Endothelial cell of hepatic sinusoid (primary cell): ENCODE measurements at regions not wholly inside any gene's neighbourhood (a gene's known extent, or its start where the extent isn't known, plus 50 kb on each side); places are given as distances from the start of the nearest gene placed in this dataset.
"Not testable (repeated sequence)": the region's sequence is repeated elsewhere in the genome, so short reads cannot be mapped to it uniquely, and the experiment has no call there.

ENCODE experiments used
- in situ Hi-C: cut with HindIII; loops from 2 replicates; pipeline ENCODE4 v1.10.0; 2017; ENCODE audit warnings: low sequenced_read_pairs

DNA sequence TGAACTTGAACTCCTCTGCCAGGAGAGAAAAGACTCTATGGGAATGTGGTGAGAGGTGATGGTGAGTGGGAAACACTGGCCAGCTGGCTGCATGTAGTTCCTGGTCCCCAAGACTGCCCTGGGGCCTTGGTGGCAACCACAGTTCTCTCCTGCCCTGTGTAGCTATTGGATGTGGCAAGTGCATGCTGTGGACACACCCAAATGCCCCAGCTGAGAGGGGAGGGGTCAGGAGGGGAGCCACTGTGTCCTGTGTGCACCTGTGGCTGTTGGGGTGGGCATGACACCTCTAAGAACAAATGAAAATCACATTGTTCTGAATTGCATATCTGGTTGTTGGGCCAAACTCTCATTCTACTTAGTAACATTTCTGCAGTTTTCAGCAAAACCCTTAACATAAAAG lies 409.6 kb downstream of the NSUN3 start:
- in situ Hi-C loops = no loop called here

DNA sequence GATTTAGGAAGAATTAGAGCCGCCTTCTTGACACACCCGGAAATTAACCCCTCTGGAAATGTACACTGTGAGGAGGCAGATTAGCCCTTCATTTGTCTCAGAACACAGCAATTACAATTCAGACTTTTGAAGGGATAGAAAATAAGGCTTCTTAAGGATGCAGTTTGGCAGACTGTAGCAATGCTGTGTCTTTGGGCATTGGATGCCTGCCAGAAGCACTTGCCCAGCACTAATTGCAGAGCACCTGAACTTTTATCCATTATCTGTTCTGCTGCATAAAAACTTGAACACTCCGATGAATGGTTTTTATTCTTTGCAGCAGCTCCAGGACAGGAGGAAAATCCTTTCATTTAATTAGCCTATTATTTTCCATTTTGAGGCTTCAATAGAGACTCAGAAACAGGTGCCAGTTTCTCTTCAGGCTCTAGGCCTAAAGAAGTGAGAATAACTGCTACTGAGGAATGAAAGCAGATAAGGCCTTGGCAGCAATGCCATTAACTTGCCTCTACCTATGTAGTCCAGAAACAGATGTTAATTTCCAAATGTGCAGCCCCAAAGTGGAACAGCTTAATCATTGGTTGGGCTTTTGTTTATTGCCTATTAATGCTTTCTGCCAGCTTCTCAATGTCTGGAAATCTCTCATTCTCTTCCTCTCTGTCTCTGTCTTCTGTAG lies 418.5 kb downstream of the NSUN3 start:
- in situ Hi-C loops = no loop called here

DNA sequence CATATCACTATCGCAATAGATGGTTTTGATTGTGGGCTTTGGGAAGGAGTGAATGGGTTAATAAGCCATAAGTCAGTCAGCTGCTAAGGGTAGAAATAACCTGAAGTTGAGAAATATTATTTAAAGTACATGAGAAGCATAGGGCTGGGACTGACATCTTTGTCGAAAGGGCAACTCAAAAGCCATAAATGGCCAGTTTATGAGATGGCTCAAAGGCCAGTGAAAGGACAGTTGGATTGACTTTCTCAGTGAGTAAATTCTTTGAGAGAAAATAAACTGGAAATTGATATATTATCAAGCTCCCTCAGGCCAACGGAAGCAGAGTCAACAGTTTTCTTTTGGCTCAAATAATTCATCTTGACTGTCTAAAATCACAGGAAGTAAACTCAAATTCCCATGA lies 419.8 kb downstream of the NSUN3 start:
- in situ Hi-C loops = no loop called here

DNA sequence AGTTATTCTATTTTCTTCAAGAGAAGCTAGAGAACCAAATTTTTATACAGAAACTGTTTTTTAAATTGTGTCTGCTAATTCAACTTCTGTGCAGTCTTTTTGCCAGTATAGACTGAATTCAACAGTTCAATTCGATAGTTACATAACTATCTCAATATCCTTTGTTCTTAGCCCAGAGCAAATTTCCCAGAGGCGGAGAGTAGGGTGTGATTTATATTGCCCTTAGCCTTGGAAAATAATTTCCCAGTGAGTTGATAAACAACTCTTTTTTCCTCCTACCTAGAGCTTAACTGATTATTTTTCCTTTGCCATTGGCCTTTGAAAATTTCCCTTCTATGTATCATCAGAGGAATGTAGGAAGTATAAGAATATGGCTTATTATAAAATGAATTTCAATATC lies 420.5 kb downstream of the NSUN3 start:
- in situ Hi-C loops = no loop called here

DNA sequence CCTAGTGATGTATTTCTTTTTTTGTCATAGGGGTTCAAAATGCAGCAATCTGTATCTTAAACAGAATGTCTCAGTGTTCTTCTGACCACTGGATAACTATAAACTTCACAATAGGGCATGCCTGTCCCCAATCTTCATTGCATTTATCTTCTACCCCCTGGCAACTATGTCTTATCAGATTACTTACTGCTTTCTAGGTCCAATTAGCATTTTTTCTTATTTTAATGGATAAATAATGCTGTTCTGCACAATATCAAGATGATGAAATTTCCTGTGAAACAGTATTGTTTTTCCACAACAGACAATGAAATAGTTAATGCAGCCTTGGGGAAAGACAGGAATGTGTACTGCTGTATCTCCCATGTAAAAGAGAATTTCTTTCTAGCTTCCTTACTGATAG lies 432.1 kb downstream of the NSUN3 start:
- in situ Hi-C loops = no loop called here

DNA sequence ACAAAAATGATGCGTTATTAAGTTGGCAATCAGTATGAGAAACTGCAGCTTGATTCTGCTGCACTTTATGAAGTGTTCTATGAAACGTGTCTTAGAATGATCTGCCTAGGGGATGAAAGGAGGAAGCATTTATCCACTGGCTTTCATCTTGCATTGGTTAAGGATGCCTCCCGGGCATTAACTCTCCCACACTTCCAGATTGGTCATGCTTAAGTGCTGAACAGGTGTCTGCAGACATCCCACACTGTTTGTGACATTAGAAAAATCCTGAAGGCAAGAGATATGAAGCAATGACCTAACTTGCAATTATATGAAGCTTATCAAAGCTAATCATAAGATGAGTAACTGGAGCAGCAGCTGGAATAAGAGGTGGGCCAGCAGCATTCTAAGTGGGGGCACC lies 437.3 kb downstream of the NSUN3 start:
- in situ Hi-C loops = no loop called here

DNA sequence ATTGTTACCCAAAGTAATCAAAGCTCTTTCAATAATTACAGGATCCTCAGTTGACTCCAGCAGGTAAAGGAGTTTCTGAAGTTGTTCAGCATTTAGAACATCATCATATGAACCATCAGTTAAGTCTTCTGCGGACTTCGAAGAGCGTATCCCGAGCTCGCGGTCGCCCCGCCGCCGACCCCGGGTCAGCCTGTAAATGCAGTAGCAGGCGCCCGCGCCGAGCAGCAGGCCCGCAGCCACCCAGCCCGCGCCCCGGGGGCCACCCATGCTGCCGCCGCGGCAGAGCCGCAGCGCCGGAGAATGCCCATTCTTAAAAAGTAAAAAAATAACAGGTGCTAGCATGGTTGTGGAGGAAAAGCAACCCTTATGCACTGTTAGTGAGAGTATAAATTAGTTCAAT lies 444.5 kb downstream of the NSUN3 start:
- in situ Hi-C loops = not testable (repeated sequence)

DNA sequence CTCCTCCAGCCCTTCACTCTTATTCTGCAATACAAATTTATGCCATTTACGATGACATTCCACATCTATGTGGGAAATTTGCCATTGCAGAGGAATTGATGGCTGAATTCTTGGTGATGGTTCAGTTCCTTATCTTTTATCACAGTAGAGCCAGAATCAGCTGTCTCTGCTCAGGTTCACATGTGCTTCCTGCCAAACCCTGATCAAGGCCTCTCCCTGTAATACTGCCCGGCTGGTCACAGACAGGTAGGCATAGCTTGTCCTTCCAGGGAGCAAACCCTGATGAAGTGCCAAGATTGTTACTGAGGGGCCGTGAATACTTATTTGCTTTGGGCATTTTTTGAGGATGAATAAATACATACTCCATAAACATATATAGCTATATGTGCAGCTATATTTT lies 450.0 kb downstream of the NSUN3 start:
- in situ Hi-C loops = no loop called here

DNA sequence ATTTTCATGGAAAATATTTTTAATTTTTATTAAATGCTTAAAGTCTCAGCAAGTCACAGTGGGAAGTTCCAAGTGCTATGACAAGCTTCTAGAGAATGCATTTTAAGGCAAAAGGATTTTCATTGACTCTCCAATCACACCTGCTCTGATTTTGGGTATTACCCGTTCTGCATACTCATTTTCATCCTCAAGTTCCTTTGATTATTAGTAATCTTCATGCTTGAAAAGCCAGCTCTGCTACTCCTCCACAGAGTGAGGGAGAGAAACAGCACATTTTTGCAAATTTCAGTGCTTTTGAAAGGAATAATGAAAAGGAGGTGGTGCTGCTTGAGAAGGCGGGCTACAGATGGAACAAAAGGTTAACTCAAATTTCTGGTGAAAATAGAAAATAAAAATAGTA lies 450.7 kb downstream of the NSUN3 start:
- in situ Hi-C loops = no loop called here

DNA sequence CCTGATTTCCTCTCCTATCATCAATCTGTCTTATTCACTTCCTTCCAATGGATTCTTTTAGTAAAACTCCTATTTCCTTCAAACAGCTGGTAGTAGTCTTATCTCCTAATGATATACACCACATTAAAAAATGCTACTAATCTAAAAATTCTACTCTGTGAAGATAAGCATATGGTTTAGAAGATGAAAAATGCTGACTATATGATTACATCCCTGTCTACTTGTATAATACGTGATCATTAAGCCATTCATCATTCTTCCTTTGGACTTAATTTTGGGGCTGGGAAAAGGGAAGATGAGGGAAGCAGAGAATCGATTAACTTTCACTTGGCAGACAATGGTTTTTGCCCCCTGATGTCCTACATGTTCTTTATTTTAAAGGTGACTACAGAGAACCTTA lies 453.1 kb downstream of the NSUN3 start:
- in situ Hi-C loops = no loop called here

DNA sequence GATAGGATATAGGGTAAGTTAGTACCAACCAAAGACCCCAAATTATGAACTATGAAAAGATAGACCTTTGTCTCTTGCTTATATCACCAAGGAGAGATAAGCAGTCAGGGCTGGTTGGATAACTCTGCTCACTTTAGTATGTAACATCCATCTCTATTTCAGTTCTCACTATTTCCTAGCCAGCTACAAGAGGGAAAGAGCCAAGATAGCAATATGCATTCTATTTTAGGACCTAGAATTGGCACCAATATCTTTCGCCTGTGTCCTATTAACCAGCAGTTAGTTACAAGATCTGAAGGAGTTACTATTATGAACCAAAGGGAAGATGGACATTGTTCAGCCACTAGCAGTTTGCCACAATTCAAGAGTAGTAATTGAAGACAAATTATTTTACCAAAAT lies 457.5 kb downstream of the NSUN3 start:
- in situ Hi-C loops = no loop called here

DNA sequence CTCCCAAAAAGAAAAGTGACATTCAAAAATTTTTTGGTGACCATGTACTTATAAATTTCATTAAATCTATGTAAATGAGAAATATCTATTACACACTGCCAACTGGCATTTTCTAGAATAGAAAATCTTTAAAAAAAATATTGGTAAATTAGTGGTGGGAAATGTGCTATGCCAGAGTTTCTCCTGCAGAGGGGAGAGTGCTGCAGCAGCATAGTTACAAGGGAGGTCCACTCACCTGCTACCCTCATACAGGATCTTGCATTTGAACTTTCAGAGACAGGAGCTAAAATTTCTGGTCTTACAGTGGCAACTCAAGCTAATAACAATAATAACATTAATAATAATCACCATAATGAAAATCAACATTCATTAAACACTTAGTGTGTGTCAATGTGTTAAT lies 459.6 kb downstream of the NSUN3 start:
- in situ Hi-C loops = no loop called here

DNA sequence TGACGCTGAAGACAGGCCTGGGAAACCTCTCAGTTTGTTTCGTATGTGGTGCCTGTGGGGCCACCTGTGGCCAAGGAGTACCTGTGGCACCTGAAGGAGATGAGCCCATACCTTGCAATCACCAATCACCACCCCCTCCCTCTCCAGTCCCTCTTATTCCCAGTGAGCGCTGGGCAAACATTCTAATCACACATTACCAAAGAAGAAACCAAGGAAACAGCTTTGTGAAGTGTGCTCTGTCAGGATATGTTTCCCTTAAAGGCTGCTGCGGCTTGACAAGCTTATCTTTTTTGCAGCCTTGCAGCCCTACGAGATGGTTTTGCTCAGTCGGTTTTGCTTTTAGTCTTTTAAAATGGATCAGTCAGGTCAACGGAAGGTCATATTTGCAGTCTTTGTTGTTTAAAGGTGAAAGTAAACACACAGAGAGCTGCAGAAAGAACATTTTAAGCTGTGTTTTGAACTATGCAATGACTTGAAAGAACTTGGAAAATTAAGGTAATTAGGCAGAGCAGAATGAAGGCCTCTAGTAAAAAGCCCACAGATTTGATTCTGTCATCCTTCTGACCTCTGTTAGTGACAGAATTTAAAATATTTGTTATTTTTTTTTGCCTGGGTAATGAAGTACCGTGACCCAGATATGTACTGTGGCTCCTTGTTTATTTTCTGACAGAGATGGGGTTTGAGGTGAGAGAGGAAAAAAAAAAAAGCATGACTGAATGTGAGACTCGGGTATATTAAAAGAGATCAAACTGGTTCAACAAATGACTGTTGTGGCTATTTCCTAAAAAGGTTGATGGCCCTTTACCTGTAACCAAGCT lies 461.4 kb downstream of the NSUN3 start:
- in situ Hi-C loops = no loop called here

DNA sequence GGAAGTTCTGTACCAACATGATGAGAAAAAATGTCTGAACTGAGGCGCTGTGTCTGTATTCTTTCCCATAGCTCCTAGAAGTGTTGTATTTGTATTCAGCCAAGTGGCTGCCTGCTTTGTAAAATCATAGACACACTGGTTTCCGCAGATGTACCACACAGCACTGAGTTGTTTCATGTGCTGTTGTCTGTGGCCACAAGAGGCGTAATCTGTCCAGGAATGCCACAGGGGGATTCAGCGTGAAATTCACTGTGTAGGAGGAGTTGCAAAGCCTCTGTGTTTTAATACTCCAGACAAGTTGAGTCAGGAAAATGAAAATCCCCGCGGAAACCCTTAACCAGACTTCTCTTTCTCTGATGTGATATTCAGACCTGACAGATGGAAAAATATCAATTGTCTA lies 462.2 kb downstream of the NSUN3 start:
- in situ Hi-C loops = no loop called here

DNA sequence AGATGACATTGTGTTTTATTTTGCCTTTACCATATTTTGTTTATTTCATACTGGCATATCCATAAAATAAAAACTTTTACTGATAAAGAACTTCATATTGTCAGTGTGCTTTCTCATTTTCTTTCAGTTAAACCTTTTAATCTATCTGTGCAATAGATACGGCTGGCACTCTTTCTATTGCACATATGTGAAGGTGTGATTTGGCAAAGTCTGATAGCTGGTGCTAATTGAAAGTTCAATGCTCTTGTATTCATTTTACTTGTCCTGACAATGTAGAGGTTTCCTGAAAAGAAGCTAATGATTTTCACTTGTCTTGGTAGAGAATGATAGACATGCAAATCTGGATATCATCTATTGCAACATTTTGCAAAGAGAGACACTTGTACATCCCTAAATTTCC lies 467.0 kb downstream of the NSUN3 start:
- in situ Hi-C loops = no loop called here

DNA sequence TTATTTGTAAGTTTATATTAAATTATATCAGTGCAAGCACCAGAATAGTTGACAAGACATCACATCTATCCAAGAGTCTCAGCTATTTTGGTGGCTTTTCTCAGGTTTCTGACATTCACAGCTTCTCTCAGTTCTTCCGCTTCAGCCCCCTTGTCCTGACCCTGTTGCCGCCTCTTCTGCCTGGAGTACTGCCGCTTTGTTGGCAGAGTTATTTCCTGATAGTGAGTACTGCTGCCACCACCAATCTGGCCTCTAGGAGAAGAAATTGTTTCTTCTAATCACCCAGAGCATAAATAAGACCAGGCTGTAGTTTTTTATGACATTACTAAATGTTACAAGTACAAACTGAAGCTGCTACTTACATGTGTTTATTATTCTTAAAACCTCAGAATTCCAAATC lies 470.1 kb downstream of the NSUN3 start:
- in situ Hi-C loops = no loop called here

DNA sequence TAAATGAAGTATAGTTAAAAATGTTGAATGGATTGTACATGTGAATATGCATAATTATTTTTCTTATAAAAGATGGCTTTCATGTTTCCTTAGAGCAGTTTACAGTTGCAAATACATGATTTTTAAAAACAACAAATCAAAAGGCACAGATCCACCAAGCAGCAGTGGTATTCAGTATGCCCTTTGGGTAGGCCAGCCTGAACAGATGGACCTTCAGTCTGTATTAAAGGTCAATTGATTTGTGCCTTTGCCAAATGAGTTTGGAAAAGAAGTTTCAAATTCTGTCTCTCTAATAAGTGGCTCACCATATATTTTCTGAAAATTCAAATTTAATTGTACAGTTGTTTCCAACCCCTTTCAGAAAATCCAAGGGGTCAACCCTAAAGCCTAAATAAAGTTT lies 477.1 kb downstream of the NSUN3 start:
- in situ Hi-C loops = no loop called here

DNA sequence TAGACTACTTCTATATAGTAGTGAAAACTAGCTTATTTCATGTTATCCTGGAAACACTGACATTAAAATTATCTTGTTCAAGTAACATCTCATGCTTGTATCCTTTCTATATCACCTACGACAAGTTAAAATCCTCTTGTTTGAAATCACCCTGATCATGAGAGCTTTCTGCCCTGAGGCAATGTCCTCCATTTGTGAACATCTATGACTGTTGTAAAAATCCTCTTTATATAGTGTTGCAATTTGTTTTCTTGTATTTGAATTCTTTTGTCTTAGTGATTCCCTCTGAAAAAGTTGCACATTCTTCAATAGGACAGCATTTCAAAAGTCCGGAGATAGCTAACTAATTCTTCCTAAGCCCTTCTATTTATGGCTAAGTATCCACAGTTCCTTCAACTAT lies 480.3 kb downstream of the NSUN3 start:
- in situ Hi-C loops = no loop called here

DNA sequence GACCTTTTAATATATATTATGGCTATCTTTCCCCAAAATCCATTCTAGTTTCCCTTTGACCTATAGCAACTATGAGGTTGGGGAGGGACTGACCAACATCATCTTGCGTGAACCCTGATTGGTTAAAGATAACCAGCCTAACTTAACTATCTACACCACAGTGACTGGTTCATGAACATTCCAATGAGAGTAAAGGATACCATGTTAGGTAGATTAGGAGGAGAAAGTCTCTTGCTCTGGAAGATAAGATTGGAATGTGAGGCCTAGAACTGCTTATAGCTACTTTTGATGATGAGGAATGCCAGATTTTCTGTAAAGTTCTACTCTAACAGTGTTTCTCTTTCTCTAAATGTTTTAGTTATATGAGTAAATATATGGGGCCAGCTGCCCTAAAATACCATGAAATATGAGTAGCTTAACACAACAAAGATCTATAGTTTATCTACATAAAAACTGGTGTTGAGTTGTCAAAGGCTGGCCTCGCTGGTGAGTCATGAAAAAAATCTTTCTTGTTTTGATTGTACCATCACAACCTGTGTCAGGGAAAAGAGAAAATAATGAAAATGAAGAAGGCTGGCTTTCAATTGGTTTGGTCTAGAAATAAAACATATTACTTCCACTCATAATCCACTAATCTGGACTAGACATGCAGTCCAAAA lies 481.4 kb downstream of the NSUN3 start:
- in situ Hi-C loops = no loop called here

DNA sequence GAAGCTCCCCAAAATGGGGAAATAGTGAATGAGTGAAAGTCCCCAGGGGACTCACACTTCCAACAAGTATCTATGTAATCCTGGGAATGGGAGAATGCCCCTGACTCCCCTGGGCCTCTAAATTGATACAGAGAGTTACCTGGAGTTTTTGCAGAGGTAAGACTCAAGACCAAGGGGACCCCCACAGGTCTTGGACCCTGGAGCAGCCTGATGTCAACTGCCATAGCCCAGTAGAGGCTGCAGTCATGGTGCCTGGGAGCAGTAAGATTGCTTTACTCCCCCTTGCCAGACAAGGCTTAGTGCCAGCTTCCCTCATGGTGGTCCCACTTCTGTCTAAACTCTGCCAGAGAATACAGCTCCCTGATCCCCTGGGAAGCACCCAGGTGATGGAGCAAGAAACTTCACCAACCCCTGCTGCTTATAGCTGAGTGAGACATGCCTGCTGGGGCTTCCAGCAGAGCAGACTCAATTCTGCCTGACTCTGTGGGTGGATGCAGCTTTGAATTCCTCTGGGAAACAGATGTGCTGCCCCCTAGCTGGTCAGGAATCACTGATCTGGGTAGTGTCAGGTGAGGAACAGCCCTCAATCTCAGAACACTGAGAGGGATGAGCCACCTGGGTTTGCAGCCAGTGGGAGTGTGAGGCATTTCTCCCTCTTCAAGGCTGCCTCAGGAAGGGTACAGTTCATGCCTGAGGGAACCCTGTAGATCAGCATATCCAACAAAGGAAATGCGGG lies 485.9 kb downstream of the NSUN3 start:
- in situ Hi-C loops = no loop called here

DNA sequence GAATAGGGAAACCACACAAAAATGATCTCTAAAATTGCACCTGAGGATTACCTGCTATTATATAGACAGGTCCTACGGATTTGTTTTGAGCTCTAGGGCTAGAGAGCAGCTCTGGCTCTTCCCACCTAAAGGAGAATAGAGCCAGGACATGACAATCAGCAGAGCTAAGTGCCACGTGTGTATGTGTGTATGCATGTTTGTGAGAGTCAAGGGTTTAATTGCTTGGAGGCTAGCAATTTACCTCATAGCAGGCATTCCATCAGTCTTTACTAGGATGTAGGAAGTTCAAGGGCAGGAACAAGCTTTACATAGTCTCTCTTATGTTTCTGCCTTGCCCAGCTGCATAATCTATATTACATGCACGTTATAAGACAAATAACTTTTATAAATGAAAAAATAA lies 498.2 kb downstream of the NSUN3 start:
- in situ Hi-C loops = no loop called here

DNA sequence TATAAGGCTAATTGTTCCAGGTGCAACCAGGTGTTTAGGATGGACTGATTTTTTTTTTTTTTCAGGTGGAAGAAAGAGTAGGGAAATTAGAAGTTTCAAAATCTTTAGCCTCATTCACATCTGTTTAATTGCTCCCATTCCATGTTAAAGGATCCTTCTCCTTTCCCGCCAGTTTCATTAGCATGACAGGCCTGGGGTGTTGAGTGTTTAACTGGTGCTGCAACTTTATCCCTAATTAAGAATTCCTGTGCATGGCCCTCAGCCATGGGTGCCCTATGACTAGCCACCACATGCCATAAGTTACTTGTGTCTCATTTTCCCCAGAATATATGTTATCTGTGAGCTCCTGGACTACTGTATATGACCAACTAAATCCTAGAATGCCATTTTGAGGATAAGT lies 501.4 kb downstream of the NSUN3 start:
- in situ Hi-C loops = no loop called here
